CD4-positive, alpha-beta T cell (primary cell): ENCODE measurements at regions not wholly inside any gene's neighbourhood (a gene's known extent, or its start where the extent isn't known, plus 50 kb on each side); places are given as distances from the start of the nearest gene placed in this dataset.

Source experiments
- ATAC-seq: fragments of 200-7000 bp; cut with Tn5 transposase; one replicate; pipeline ENCODE4 v1.10.0; 2022; ENCODE audit warnings: mild to moderate bottlenecking; ENCODE audit not compliant: poor library complexity
- CTCF ChIA-PET: fragments of 350-600 bp; sonication (Branson Sonifier 250); formaldehyde crosslinking; loops from one replicate; lab custom pipeline; 2021; ENCODE audit warnings: antibody characterized with exemption, inconsistent platforms; lab: Charles Lee
- POLR2A ChIA-PET: fragments of 350-600 bp; sonication (Branson Sonifier 250); formaldehyde crosslinking; loops from one replicate; lab custom pipeline; 2021; ENCODE audit warnings: antibody characterized with exemption, inconsistent platforms; lab: Charles Lee
- DNase-seq, 14 experiments: peaks; one replicate each; pipeline ENCODE4 v3.0.0-alpha.2; 2013 to 2020; ENCODE audit warnings: mixed read lengths in 2 of 14
- H3K27ac ChIP-seq, 2 donors: one replicate each; pipeline versions ENCODE4 v1.5.1 to v1.7.0; 2013; ENCODE audit warnings: low read length in 2 of 2, low read depth in 1 of 2, mild to moderate bottlenecking in 1 of 2
- H3K27me3 ChIP-seq, 2 experiments: 1 replicate in 1 of 2; 2 replicates in 1 of 2; pipeline versions ENCODE4 v1.6.1 to v1.7.0; 2013; ENCODE audit warnings: low read length in 2 of 2, control low read depth in 1 of 2, mild to moderate bottlenecking in 1 of 2, moderate library complexity in 1 of 2; ENCODE audit not compliant: insufficient read depth in 2 of 2, control insufficient read depth in 1 of 2
- H3K36me3 ChIP-seq: one replicate; pipeline ENCODE4 v1.6.1; 2013; ENCODE audit warnings: low read length, control low read depth; ENCODE audit not compliant: insufficient read depth
- H3K4me1 ChIP-seq: one replicate; pipeline ENCODE4 v1.6.1; 2013; ENCODE audit warnings: low read length, control low read depth; ENCODE audit not compliant: insufficient read depth
- H3K4me3 ChIP-seq: one replicate; pipeline ENCODE4 v1.5.1; 2013; ENCODE audit warnings: mild to moderate bottlenecking, low read length, moderate library complexity
- H3K9me3 ChIP-seq, 2 experiments: 1 replicate in 1 of 2; 2 replicates in 1 of 2; pipeline versions ENCODE4 v1.6.1 to v1.7.0; 2013; ENCODE audit warnings: low read length in 2 of 2, mild to moderate bottlenecking in 2 of 2, control low read depth in 1 of 2, moderate library complexity in 1 of 2; ENCODE audit not compliant: control insufficient read depth in 1 of 2, insufficient read depth in 1 of 2
- H3K27ac Mint-ChIP-seq: one replicate; pipeline ENCODE4 v1.8.0; 2020; ENCODE audit warnings: mixed read lengths
- H3K27me3 Mint-ChIP-seq: one replicate; pipeline ENCODE4 v1.8.0; 2021; ENCODE audit warnings: mixed read lengths
- H3K36me3 Mint-ChIP-seq: one replicate; pipeline ENCODE4 v1.8.0; 2021; ENCODE audit warnings: low read depth, mixed read lengths
- H3K4me1 Mint-ChIP-seq: one replicate; pipeline ENCODE4 v1.8.0; 2021; ENCODE audit warnings: low read depth, mixed read lengths
- H3K4me3 Mint-ChIP-seq: one replicate; pipeline ENCODE4 v1.8.0; 2020; ENCODE audit warnings: mild to moderate bottlenecking, mixed read lengths
- H3K9me3 Mint-ChIP-seq: one replicate; pipeline ENCODE4 v1.8.0; 2020; ENCODE audit warnings: mixed read lengths
- CTCF ChIP-seq: fragments of 200-600 bp; IDR thresholded peaks from one replicate; pipeline ENCODE4 v1.8.0; 2022; ENCODE audit warnings: antibody characterized with exemption, mild to moderate bottlenecking
- intact Hi-C, 2 experiments: fragments of 100-400 bp; cut with DNase I in 1 of 2; cut with micrococcal nuclease in 1 of 2; formaldehyde crosslinking; loops; one replicate each; pipeline versions ENCODE4 v1.15.1 to v1.9.0; 2023 to 2025; cut with DNase I, micrococcal nuclease

- Histone ChIP-seq H3K4me3 (no peak overlapping the region), H3K27me3 (no peaks in the 10 kb centered on the region), H3K27ac (no peak overlapping the region), H3K4me1 (no peaks in the 10 kb centered on the region), H3K9me3 (peaks cover 0 to 5% of the 10 kb centered on the region in 2 experiments), H3K36me3 (no peaks in the 10 kb centered on the region)
- H3K36me3 Mint-ChIP-seq, result no peaks in the 10 kb centered on the region
- ATAC-seq (no peak), DNase-seq (no peak)
- H3K4me1 Mint-ChIP-seq, result no peaks in the 10 kb centered on the region
- POLR2A ChIA-PET, result no interaction called here
- H3K4me3 Mint-ChIP-seq, result no peak overlapping the region
- CTCF ChIA-PET, result no interaction called here
- H3K9me3 Mint-ChIP-seq, result no peaks in the 10 kb centered on the region
- H3K27me3 Mint-ChIP-seq, result peaks cover 5% of the 10 kb centered on the region
- TF ChIP-seq CTCF, result no peak
- no peak overlapping the region for H3K27ac Mint-ChIP-seq
- intact Hi-C loops, result no loop called here
Measured at GRCh38 chr16:85197611-85198566, 85.6 kb upstream of the CIBAR2 start.

GRCh38 chr16:85199069-85199725, 86.9 kb upstream of the CIBAR2 start:
- Mint-ChIP-seq H3K36me3 (no peaks in the 10 kb centered on the region), H3K4me3 (no peak overlapping the region), H3K9me3 (no peaks in the 10 kb centered on the region), H3K27ac (no peak overlapping the region), H3K4me1 (no peaks in the 10 kb centered on the region), H3K27me3 (peaks cover 5% of the 10 kb centered on the region)
- Histone ChIP-seq H3K27me3 (no peaks in the 10 kb centered on the region), H3K4me3 (no peak overlapping the region), H3K27ac (no peak overlapping the region), H3K36me3 (no peaks in the 10 kb centered on the region), H3K9me3 (peaks cover 0 to under 1% of the 10 kb centered on the region in 2 experiments), H3K4me1 (no peaks in the 10 kb centered on the region)
- CTCF ChIA-PET, result no interaction called here
- intact Hi-C loops, result no loop called here
- DNase-seq (no peak), ATAC-seq (no peak)
- TF ChIP-seq CTCF, result no peak
- POLR2A ChIA-PET, result no interaction called here

GRCh38 chr16:85199880-85200279, 87.6 kb upstream of the CIBAR2 start:
- Histone ChIP-seq H3K9me3 (no peaks in the 10 kb centered on the region), H3K4me3 (no peak overlapping the region), H3K27ac (no peak overlapping the region), H3K36me3 (no peaks in the 10 kb centered on the region), H3K27me3 (no peaks in the 10 kb centered on the region), H3K4me1 (no peaks in the 10 kb centered on the region)
- no peak for ATAC-seq
- no peak overlapping the region for H3K27ac Mint-ChIP-seq
- CTCF ChIA-PET, result no interaction called here
- intact Hi-C loops, result no loop called here
- H3K27me3 Mint-ChIP-seq, result peaks cover 5% of the 10 kb centered on the region
- POLR2A ChIA-PET, result no interaction called here
- no peaks in the 10 kb centered on the region for H3K4me1 Mint-ChIP-seq
- no peak for DNase-seq
- H3K4me3 Mint-ChIP-seq, result no peak overlapping the region
- no peaks in the 10 kb centered on the region for H3K9me3 Mint-ChIP-seq
- H3K36me3 Mint-ChIP-seq, result no peaks in the 10 kb centered on the region
- no peak for TF ChIP-seq CTCF
